Endothelial cell of umbilical vein (primary cell): ENCODE measurements at regions not wholly inside any gene's neighbourhood (a gene's known extent, or its start where the extent isn't known, plus 50 kb on each side); places are given as distances from the start of the nearest gene placed in this dataset.

ENCODE experiments used
- BruUV-seq: library from RNA; stranded (reverse); fragments of 400-500 nt; replicated peaks from 2 replicates; lab custom pipeline; 2021; lab: Mats Ljungman, UMichigan
- CTCF ChIA-PET: fragments of 300-600, 350-600 bp; sonication (Branson Sonifier 250); formaldehyde crosslinking; loops from one replicate; lab custom pipeline; 2021; ENCODE audit warnings: antibody characterized with exemption, inconsistent platforms; lab: Charles Lee
- POLR2A ChIA-PET: fragments of 300-600, 350-600 bp; sonication (Branson Sonifier 250); formaldehyde crosslinking; loops from one replicate; lab custom pipeline; 2021; ENCODE audit warnings: antibody characterized with exemption, inconsistent platforms; lab: Charles Lee
- DNase-seq: peaks from one replicate; pipeline ENCODE4 v3.0.0-alpha.2; 2011; ENCODE audit warnings: low read depth, low spot score
- FAIRE-seq: peaks from 2 replicates; lab custom pipeline; 2011; peaks lifted over from hg19 to GRCh38; lab: Jason Lieb, UNC
- H2AFZ ChIP-seq: 2 replicates; pipeline ENCODE4 v1.6.0; 2012; ENCODE audit warnings: low read depth, low read length, control low read depth, inconsistent platforms
- H3K27ac ChIP-seq: 2 replicates; pipeline ENCODE4 v1.5.1; 2011; ENCODE audit warnings: low read depth, mild to moderate bottlenecking, control low read depth, low read length, moderate library complexity; ENCODE audit not compliant: insufficient read depth
- H3K27me3 ChIP-seq, 2 experiments: 2 replicates each; pipeline versions ENCODE4 v1.6.0 to v1.6.1; 2011; ENCODE audit warnings: low read length in 2 of 2, mixed read lengths in 1 of 2; ENCODE audit not compliant: control insufficient read depth in 2 of 2, insufficient read depth in 2 of 2
- H3K36me3 ChIP-seq, 2 experiments: 2 replicates in 1 of 2; 3 replicates in 1 of 2; pipeline ENCODE4 v1.5.1; 2011; ENCODE audit warnings: low read length in 2 of 2, mild to moderate bottlenecking in 1 of 2, moderate library complexity in 1 of 2; ENCODE audit not compliant: control insufficient read depth in 2 of 2, insufficient read depth in 2 of 2; ENCODE audit errors: extremely low read depth in 1 of 2
- H3K4me1 ChIP-seq: 3 replicates; pipeline ENCODE4 v1.5.1; 2011; ENCODE audit warnings: mild to moderate bottlenecking, low read length; ENCODE audit not compliant: control insufficient read depth, insufficient read depth; ENCODE audit errors: extremely low read depth
- H3K4me2 ChIP-seq: 2 replicates; pipeline ENCODE4 v1.6.1; 2011; ENCODE audit warnings: low read length, control low read depth, mixed read lengths; ENCODE audit not compliant: insufficient read depth
- H3K4me3 ChIP-seq, 3 experiments: fragments of 200-600 bp in 1 of 3; sonication (generic), shearing (Covaris generic) in 1 of 3; replicated peaks in 1 of 3; 2 replicates each; pipeline ENCODE4 v1.5.1; 2011 to 2016; ENCODE audit warnings: control low read depth in 3 of 3, low read length in 3 of 3, mild to moderate bottlenecking in 2 of 3, inconsistent platforms in 1 of 3, low read depth in 1 of 3, moderate library complexity in 1 of 3; ENCODE audit not compliant: insufficient read depth in 1 of 3
- H3K79me2 ChIP-seq: 2 replicates; pipeline ENCODE4 v1.6.0; 2012; ENCODE audit warnings: low read length, inconsistent platforms; ENCODE audit not compliant: control insufficient read depth, insufficient read depth
- H3K9ac ChIP-seq: replicated peaks from 2 replicates; pipeline ENCODE3; 2011; ENCODE audit warnings: low read length, control low read depth; ENCODE audit not compliant: insufficient read depth; ENCODE audit errors: extremely low read depth
- H3K9me1 ChIP-seq: replicated peaks from 3 replicates; pipeline ENCODE4 v1.6.0; 2011; ENCODE audit warnings: mild to moderate bottlenecking, low read length; ENCODE audit not compliant: control insufficient read depth, insufficient read depth; ENCODE audit errors: extremely low read depth
- H3K9me3 ChIP-seq: replicated peaks from 2 replicates; pipeline ENCODE4 v1.5.1; 2012; ENCODE audit warnings: low read length, inconsistent platforms; ENCODE audit not compliant: control insufficient read depth, insufficient read depth
- H4K20me1 ChIP-seq: replicated peaks from 2 replicates; pipeline ENCODE3; 2011; ENCODE audit warnings: mild to moderate bottlenecking, low read length; ENCODE audit not compliant: control insufficient read depth, insufficient read depth; ENCODE audit errors: extremely low read depth
- CTCF ChIP-seq, 2 donors: IDR thresholded peaks; 1 replicate in 1 of 2; 2 replicates in 1 of 2; pipeline ENCODE4 v1.5.1; 2011; ENCODE audit warnings: low read length in 2 of 2, mild to moderate bottlenecking in 2 of 2, moderate library complexity in 2 of 2, control low read depth in 1 of 2, inconsistent platforms in 1 of 2, low read depth in 1 of 2; ENCODE audit not compliant: insufficient read depth in 1 of 2; ENCODE audit errors: extremely low read depth in 1 of 2
- EZH2 ChIP-seq: IDR thresholded peaks from 2 replicates; pipeline ENCODE4 v1.6.1; 2012; ENCODE audit warnings: borderline replicate concordance, low read depth, mild to moderate bottlenecking, moderate library complexity, low read length, inconsistent platforms; ENCODE audit not compliant: severe bottlenecking
- FOS ChIP-seq: IDR thresholded peaks from 2 replicates; pipeline ENCODE4 v1.6.1; 2011; ENCODE audit warnings: mild to moderate bottlenecking, low read length, moderate library complexity, borderline replicate concordance; ENCODE audit not compliant: insufficient read depth
- GATA2 ChIP-seq: IDR thresholded peaks from 2 replicates; pipeline ENCODE4 v1.7.0; 2011; ENCODE audit warnings: low read depth, mild to moderate bottlenecking, moderate library complexity, mixed read lengths, low read length; ENCODE audit not compliant: insufficient read length, insufficient read depth
- JUN ChIP-seq: IDR thresholded peaks from 2 replicates; pipeline ENCODE4 v1.6.1; 2011; ENCODE audit warnings: borderline replicate concordance, low read depth; ENCODE audit not compliant: insufficient read length, insufficient read depth
- MAX ChIP-seq: IDR thresholded peaks from 2 replicates; pipeline ENCODE4 v1.6.1; 2011; ENCODE audit not compliant: insufficient read depth, insufficient read length
- MYC ChIP-seq: IDR thresholded peaks from one replicate; pipeline ENCODE4 v1.6.1; 2011; ENCODE audit warnings: mild to moderate bottlenecking, low read depth, low read length
- POLR2A ChIP-seq: IDR thresholded peaks from 2 replicates; pipeline ENCODE4 v1.6.1; 2012; ENCODE audit warnings: low read depth, mild to moderate bottlenecking, control low read depth, low read length
- POLR2AphosphoS5 ChIP-seq: IDR thresholded peaks from 2 replicates; pipeline ENCODE4 v1.6.1; 2012; ENCODE audit warnings: low read depth, mild to moderate bottlenecking, control low read depth, low read length, moderate library complexity; ENCODE audit not compliant: insufficient read depth
- dilution Hi-C: fragments of 300-500 bp; cut with MboI; formaldehyde crosslinking; loops from one replicate; pipeline ENCODE4 v1.15.0; 2019; ENCODE audit warnings: low sequenced_read_pairs; ENCODE audit not compliant: extremely low pct_ligation_motif_present
- intact Hi-C: fragments of 100-400 bp; cut with micrococcal nuclease; formaldehyde crosslinking; loops from one replicate; pipeline ENCODE4 v1.10.0; 2022

- intact Hi-C loops = no loop called here
- H4K20me1 ChIP-seq = no peaks in the 10 kb centered on the region
- no peak overlapping the region for H3K9ac ChIP-seq
- H3K27me3 ChIP-seq = no peaks in the 10 kb centered on the region
- DNase-seq (no peak), FAIRE-seq (no peak)
- CTCF ChIA-PET = interaction anchor here (1.4 kb wide), 1 partner anchor 12 kb away, joined by 3 read pairs; no protein-coding TSS in a partner anchor
- dilution Hi-C loops = no loop called here
- H3K4me2 ChIP-seq = no peak overlapping the region
- H3K4me3 ChIP-seq = no peak overlapping the region
- no peak overlapping the region for H3K27ac ChIP-seq
- no peaks in the 10 kb centered on the region for H3K79me2 ChIP-seq
- no peaks in the 10 kb centered on the region for H3K9me3 ChIP-seq
- H3K9me1 ChIP-seq = no peaks in the 10 kb centered on the region
- H3K4me1 ChIP-seq = no peaks in the 10 kb centered on the region
- no TSS peak for BruUV-seq
- no peak overlapping the region for H2AFZ ChIP-seq
- H3K36me3 ChIP-seq = no peaks in the 10 kb centered on the region
- TF ChIP-seq MYC = no peak
- no peak for TF ChIP-seq CTCF (IDR thresholded peaks at IDR 0.05; ENCODE audit: extremely low read depth in 1 of 2, insufficient read depth in 1 of 2, low read depth in 1 of 2, low read length in 2 of 2)
- TF ChIP-seq POLR2A = no peak
- no peak for TF ChIP-seq EZH2
- no peak for TF ChIP-seq MAX
- no peak for TF ChIP-seq JUN
- TF ChIP-seq GATA2 = no peak
- TF ChIP-seq FOS = no peak
- TF ChIP-seq POLR2AphosphoS5 = no peak
- POLR2A ChIA-PET = no interaction called here
These were observed 99.7 kb upstream of the IRF2BP2 start for GRCh38 chr1:234709473-234710228.
